ENCODE measurements at regions not wholly inside any gene's neighbourhood (a gene's known extent, or its start where the extent isn't known, plus 50 kb on each side); places are given as distances from the start of the nearest gene placed in this dataset.
"Not testable (repeated sequence)": the region's sequence is repeated elsewhere in the genome, so short reads cannot be mapped to it uniquely, and the experiment has no call there.

DNA sequence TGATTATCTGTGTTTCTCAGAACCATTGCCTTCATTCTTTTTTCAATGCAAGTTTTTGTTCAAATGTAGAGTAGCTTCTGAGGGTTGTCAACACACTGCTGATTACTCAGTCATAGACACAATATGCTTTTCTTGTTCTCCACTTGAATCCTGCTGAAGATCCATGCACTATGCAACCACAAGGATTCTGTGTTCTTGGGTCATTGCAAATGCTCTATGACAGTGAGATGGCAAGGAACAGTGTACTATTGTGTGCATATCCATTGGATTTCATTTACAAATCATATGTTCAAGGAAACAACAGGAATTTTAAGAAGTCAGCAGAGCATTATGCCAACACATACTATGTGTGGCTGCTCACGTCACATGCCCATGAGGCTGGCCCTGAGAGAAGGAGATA is 1590.2 kb downstream of the EFNA5 start:
- no peaks in the 10 kb centered on the region for H3K4me1 Mint-ChIP-seq (ENCODE audit: insufficient read depth, unreplicated experiment)
- BruUV-seq (replicated peaks), result no TSS peak
- H3K36me3 Mint-ChIP-seq (ENCODE audit: insufficient read depth, unreplicated experiment), result no peaks in the 10 kb centered on the region
- ChIA-PET POLR2A (no interaction called here), CTCF (no interaction called here)
- H3K27ac Mint-ChIP-seq (ENCODE audit: low read depth, unreplicated experiment), result no peak overlapping the region
- no peaks in the 10 kb centered on the region for H3K9me3 Mint-ChIP-seq (ENCODE audit: unreplicated experiment)
- no peak for DNase-seq (ENCODE audit: unreplicated experiment)
- TF ChIP-seq, protein P1, sequence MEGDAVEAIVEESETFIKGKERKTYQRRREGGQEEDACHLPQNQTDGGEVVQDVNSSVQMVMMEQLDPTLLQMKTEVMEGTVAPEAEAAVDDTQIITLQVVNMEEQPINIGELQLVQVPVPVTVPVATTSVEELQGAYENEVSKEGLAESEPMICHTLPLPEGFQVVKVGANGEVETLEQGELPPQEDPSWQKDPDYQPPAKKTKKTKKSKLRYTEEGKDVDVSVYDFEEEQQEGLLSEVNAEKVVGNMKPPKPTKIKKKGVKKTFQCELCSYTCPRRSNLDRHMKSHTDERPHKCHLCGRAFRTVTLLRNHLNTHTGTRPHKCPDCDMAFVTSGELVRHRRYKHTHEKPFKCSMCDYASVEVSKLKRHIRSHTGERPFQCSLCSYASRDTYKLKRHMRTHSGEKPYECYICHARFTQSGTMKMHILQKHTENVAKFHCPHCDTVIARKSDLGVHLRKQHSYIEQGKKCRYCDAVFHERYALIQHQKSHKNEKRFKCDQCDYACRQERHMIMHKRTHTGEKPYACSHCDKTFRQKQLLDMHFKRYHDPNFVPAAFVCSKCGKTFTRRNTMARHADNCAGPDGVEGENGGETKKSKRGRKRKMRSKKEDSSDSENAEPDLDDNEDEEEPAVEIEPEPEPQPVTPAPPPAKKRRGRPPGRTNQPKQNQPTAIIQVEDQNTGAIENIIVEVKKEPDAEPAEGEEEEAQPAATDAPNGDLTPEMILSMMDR (IDR thresholded peaks at IDR 0.05; ENCODE audit: unreplicated experiment), result no peak
- H3K27me3 Mint-ChIP-seq (ENCODE audit: insufficient read depth, unreplicated experiment), result no peaks in the 10 kb centered on the region
- intact Hi-C loops (cut with micrococcal nuclease), result no loop called here
- H3K4me3 Mint-ChIP-seq (ENCODE audit: unreplicated experiment), result no peak overlapping the region

DNA sequence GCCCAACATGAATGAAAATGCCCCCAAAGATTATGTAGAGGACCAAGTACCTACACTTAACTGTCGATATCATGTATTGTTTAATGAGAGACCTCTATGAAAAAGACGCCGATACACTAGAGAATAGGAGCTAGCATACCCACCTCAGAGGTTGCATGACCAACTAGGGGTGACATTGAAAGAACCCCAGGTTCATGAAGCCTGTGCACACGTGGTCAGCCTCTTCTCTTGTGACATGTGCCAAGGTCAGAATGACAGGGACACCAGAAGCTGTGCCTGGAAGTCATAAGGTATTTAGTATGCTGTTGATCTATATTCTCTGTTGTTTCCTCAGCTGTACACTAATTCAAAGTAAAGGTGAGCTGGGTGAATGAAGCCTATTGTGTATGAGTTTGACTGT is 1594.1 kb downstream of the EFNA5 start:
- ChIA-PET CTCF (no interaction called here), POLR2A (no interaction called here)

DNA sequence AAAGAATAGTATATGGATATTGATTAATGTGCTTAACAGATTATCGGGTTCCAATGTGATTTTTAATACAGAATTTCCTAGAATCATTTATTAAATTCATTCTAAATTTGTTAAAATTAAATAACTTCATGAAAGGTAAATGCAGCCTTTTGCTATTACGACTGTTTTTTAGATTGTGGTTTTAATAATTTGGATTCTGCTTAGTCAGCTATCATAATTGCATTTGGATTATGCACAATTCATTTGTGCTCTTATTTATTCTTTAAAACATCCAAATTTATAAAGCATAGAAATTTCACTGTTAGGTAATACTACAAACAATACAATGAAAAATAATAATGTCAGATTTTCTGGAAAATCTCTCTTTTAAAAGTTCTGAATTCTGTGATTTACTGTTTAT is 1598.5 kb downstream of the EFNA5 start:
- ChIA-PET POLR2A (no interaction called here), CTCF (no interaction called here)
- Mint-ChIP-seq H3K9me3 (ENCODE audit: unreplicated experiment) (peaks cover 13% of the 10 kb centered on the region), H3K4me1 (ENCODE audit: insufficient read depth, unreplicated experiment) (no peaks in the 10 kb centered on the region), H3K27ac (ENCODE audit: low read depth, unreplicated experiment) (no peak overlapping the region), H3K36me3 (ENCODE audit: insufficient read depth, unreplicated experiment) (no peaks in the 10 kb centered on the region), H3K4me3 (ENCODE audit: unreplicated experiment) (no peak overlapping the region), H3K27me3 (ENCODE audit: insufficient read depth, unreplicated experiment) (no peaks in the 10 kb centered on the region)
- no TSS peak for BruUV-seq (replicated peaks)
- TF ChIP-seq, protein P1 (IDR thresholded peaks at IDR 0.05; ENCODE audit: unreplicated experiment), result no peak
- DNase-seq (ENCODE audit: unreplicated experiment), result no peak
- intact Hi-C loops (cut with micrococcal nuclease), result no loop called here

More for the DNA sequence above, 1594.1 kb downstream of the EFNA5 start:
- Mint-ChIP-seq H3K27ac (ENCODE audit: low read depth, unreplicated experiment) (no peak overlapping the region), H3K36me3 (ENCODE audit: insufficient read depth, unreplicated experiment) (no peaks in the 10 kb centered on the region), H3K4me1 (ENCODE audit: insufficient read depth, unreplicated experiment) (no peaks in the 10 kb centered on the region), H3K27me3 (ENCODE audit: insufficient read depth, unreplicated experiment) (no peaks in the 10 kb centered on the region), H3K9me3 (ENCODE audit: unreplicated experiment) (no peaks in the 10 kb centered on the region), H3K4me3 (ENCODE audit: unreplicated experiment) (no peak overlapping the region)
- intact Hi-C loops (cut with micrococcal nuclease), result no loop called here
- TF ChIP-seq, protein P1 (IDR thresholded peaks at IDR 0.05; ENCODE audit: unreplicated experiment), result no peak
- BruUV-seq (replicated peaks), result no TSS peak
- no peak for DNase-seq (ENCODE audit: unreplicated experiment)

DNA sequence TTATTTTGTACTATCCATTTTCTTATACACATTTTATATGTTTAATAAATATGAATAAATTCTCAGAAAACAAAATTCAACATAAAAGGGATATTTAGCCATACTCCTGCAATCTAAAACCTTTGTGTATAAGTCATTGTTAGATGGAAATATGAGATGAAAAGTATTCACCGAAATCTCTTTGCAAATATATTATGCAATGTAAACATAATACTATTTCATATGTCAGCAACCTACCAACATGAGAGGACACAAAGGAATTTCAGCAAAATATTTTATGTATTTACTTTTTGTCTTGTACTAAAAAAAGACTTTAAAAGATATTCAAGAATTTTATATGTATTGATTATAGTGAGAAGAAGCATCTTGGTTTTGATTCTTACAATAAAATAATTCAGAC is 1623.4 kb downstream of the EFNA5 start:
- TF ChIP-seq, protein P1 (IDR thresholded peaks at IDR 0.05; ENCODE audit: unreplicated experiment), result no peak
- no TSS peak for BruUV-seq (replicated peaks)

DNA sequence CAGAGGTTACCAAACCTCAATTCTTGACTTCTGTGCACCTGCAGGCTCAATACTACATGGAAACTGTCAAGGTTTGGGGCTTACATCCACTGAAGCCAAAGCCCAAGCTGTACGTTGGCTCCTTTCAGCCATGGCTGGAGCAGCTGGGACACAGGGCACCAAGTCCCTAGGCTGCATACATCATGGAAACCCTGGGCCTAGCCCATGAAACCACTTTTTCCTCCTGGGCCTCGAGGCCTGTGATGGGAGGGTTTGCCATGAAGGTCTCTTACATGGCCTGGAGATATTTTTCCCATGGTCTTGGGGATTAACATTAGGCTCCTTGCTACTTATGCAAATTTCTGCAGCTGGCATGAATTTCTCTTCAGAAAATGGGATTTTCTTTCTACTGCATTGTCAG is 1638.7 kb downstream of the EFNA5 start:
- POLR2A ChIA-PET; H3K36me3 Mint-ChIP-seq (ENCODE audit: insufficient read depth, unreplicated experiment); H3K4me1 Mint-ChIP-seq (ENCODE audit: insufficient read depth, unreplicated experiment); CTCF ChIA-PET; H3K4me3 Mint-ChIP-seq (ENCODE audit: unreplicated experiment); DNase-seq (ENCODE audit: unreplicated experiment); H3K27ac Mint-ChIP-seq (ENCODE audit: low read depth, unreplicated experiment); intact Hi-C loops (cut with micrococcal nuclease); H3K9me3 Mint-ChIP-seq (ENCODE audit: unreplicated experiment); H3K27me3 Mint-ChIP-seq (ENCODE audit: insufficient read depth, unreplicated experiment); BruUV-seq (replicated peaks): not testable (repeated sequence)

More for the DNA sequence above, 1623.4 kb downstream of the EFNA5 start:
- no peak overlapping the region for H3K27ac Mint-ChIP-seq (ENCODE audit: low read depth, unreplicated experiment)
- H3K4me3 Mint-ChIP-seq (ENCODE audit: unreplicated experiment), result no peak overlapping the region
- ChIA-PET POLR2A (no interaction called here), CTCF (no interaction called here)
- no peak for DNase-seq (ENCODE audit: unreplicated experiment)
- no peaks in the 10 kb centered on the region for H3K4me1 Mint-ChIP-seq (ENCODE audit: insufficient read depth, unreplicated experiment)
- H3K27me3 Mint-ChIP-seq (ENCODE audit: insufficient read depth, unreplicated experiment), result no peaks in the 10 kb centered on the region
- H3K36me3 Mint-ChIP-seq (ENCODE audit: insufficient read depth, unreplicated experiment), result no peaks in the 10 kb centered on the region
- intact Hi-C loops (cut with micrococcal nuclease), result no loop called here
- H3K9me3 Mint-ChIP-seq (ENCODE audit: unreplicated experiment), result no peaks in the 10 kb centered on the region

Data from MCF 10A (cell line).